ENCODE measurements at regions not wholly inside any gene's neighbourhood (a gene's known extent, or its start where the extent isn't known, plus 50 kb on each side); places are given as distances from the start of the nearest gene placed in this dataset.

DNA sequence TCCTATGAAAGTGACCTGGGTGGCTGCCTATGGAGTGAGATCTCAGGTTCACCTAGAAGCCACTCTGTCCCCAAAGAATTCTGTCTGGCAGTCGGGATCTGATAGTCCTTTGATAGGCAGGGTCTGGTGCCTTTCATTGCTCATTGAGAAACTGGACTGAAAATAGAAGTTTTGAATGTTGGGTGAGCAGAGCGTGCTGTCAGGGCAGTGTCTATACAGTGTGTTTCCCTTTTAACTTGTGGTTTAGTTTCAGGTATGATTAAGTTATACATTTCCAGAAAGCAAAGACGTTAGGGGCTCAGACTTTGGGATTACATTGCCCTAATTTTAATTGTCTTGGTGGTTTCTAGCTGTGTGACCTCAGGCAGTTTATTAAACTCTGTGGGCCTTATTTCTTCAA, 111.3 kb upstream of the PAX6 start:
- Histone ChIP-seq H3K27ac (no peak overlapping the region), H3K9me3 (no peaks in the 10 kb centered on the region), H3K27me3 (no peaks in the 10 kb centered on the region), H3K4me1 (no peaks in the 10 kb centered on the region), H3K36me3 (no peaks in the 10 kb centered on the region), H3K4me3 (no peak overlapping the region)
- DNase-seq (ENCODE audit: low spot score), result no peak
- TF ChIP-seq, protein P1, sequence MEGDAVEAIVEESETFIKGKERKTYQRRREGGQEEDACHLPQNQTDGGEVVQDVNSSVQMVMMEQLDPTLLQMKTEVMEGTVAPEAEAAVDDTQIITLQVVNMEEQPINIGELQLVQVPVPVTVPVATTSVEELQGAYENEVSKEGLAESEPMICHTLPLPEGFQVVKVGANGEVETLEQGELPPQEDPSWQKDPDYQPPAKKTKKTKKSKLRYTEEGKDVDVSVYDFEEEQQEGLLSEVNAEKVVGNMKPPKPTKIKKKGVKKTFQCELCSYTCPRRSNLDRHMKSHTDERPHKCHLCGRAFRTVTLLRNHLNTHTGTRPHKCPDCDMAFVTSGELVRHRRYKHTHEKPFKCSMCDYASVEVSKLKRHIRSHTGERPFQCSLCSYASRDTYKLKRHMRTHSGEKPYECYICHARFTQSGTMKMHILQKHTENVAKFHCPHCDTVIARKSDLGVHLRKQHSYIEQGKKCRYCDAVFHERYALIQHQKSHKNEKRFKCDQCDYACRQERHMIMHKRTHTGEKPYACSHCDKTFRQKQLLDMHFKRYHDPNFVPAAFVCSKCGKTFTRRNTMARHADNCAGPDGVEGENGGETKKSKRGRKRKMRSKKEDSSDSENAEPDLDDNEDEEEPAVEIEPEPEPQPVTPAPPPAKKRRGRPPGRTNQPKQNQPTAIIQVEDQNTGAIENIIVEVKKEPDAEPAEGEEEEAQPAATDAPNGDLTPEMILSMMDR (IDR thresholded peaks at IDR 0.05), result no peak

DNA sequence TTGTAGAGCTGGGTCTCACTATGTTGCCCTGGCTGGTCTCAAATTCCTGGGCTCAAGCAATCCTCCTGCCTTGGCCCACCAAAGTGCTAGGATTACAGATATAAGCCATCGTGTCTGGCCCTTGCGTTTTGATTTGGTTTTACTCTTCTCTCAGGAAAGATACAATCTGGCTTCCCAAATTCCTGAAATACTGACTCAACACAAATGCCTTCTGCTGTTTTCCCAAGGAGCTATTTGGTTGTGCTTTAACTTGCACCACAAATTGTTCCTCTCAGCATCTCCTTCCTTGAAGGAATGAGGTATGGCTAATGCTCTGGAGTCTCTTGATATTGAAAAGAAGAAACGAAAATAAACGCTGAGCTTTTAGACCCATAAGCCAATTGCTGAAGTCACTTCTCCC, 110.0 kb upstream of the PAX6 start:
- H3K27ac ChIP-seq, result no peak overlapping the region

DNA sequence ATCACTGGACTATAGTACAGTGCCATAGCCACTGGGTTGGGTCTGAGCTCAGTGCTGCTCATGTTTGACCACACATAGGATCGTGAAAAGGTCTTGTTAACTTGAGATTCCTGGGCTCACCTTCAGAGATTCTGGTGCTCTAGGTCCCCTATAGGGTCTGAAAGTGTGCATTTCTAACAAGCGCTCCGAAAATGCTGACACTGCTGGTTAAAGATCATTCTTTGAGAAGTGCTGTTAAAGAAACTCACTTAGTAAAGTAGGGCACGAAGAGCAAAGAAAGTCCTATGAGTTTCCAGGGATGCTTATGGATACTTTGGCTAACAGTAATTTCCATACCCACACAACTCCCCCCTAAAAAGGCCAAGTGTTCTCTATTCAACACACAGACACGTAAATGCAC, 108.1 kb upstream of the PAX6 start:
- no peak overlapping the region for H3K4me3 ChIP-seq
- TF ChIP-seq, protein P1 (IDR thresholded peaks at IDR 0.05), result no peak
- DNase-seq (ENCODE audit: low spot score), result no peak
- no peaks in the 10 kb centered on the region for H3K9me3 ChIP-seq
- no peak overlapping the region for H3K27ac ChIP-seq
- no peaks in the 10 kb centered on the region for H3K27me3 ChIP-seq
- H3K36me3 ChIP-seq, result no peaks in the 10 kb centered on the region
- H3K4me1 ChIP-seq, result no peaks in the 10 kb centered on the region

More for the DNA sequence above, 110.0 kb upstream of the PAX6 start:
- Histone ChIP-seq H3K4me3 (no peak overlapping the region), H3K9me3 (no peaks in the 10 kb centered on the region), H3K4me1 (no peaks in the 10 kb centered on the region), H3K36me3 (no peaks in the 10 kb centered on the region), H3K27me3 (no peaks in the 10 kb centered on the region)
- TF ChIP-seq, protein P1 (IDR thresholded peaks at IDR 0.05), result no peak
- no peak for DNase-seq (ENCODE audit: low spot score)

DNA sequence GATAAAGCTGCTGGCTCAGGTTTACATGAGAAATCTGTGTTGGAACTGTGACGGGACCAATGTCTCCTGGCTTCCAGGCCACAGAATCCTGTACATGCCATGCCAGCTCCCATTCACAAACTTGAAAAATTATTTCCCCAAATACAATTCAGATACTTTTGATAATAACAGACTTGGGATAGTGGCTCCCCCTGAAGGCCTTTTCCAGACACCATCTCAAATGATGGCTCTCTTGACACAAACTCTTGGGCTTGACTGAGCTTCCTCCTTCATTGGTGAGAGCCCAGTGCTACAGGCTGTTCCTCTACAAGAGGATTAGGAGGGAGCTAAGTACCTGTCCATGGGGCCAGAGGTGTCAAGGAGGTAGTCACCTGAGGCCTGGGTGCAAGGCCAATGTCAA, 104.7 kb upstream of the PAX6 start:
- Histone ChIP-seq H3K9me3 (no peaks in the 10 kb centered on the region), H3K27ac (no peak overlapping the region), H3K36me3 (no peaks in the 10 kb centered on the region), H3K27me3 (no peaks in the 10 kb centered on the region), H3K4me1 (no peaks in the 10 kb centered on the region), H3K4me3 (no peak overlapping the region)
- no peak for DNase-seq (ENCODE audit: low spot score)
- TF ChIP-seq, protein P1 (IDR thresholded peaks at IDR 0.05), result no peak

DNA sequence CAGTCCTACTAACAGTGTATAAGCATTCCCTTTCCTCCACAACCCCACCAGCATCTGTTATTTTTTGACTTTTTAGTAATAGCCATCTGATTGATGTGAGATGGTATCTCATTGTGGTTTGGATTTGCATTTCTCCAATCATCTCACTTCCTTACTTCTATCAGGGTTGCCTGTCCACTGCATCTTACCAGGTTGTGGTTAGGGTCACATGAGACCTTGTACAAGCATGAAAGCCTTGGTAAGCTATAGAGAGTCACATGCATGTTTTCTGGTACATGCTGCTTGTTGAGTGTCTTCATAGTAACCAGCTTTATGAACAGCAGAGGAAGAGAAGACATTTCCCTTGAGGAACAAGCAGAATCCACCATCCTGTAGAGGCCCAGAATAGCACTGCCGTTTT, 102.9 kb upstream of the PAX6 start:
- H3K4me3 ChIP-seq, result no peak overlapping the region
- H3K27ac ChIP-seq, result no peak overlapping the region
- no peaks in the 10 kb centered on the region for H3K36me3 ChIP-seq
- TF ChIP-seq, protein P1 (IDR thresholded peaks at IDR 0.05), result no peak
- DNase-seq (ENCODE audit: low spot score), result no peak
- H3K4me1 ChIP-seq, result no peaks in the 10 kb centered on the region
- no peaks in the 10 kb centered on the region for H3K27me3 ChIP-seq
- H3K9me3 ChIP-seq, result no peaks in the 10 kb centered on the region

DNA sequence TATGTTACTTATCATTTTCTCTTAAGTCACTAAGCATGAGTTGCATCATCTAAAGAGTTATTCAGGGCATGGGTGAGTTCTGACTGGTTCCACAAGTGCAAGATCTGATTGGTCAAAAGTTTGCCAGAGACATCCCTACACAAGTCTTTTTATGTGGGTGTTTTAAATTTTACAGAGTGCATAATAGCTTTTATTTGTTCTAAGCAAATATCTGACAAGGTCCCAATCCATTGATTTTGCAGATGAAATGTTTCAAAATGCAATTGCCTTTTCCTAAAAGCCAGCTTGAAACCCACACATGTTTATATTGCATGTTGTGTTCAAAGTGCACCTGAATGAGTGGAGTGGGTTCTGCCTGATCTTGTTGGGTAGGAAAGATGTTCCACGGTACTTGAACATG, 101.7 kb upstream of the PAX6 start:
- no peak for DNase-seq (ENCODE audit: low spot score)
- Histone ChIP-seq H3K9me3 (no peaks in the 10 kb centered on the region), H3K27ac (no peak overlapping the region), H3K36me3 (no peaks in the 10 kb centered on the region), H3K4me1 (no peaks in the 10 kb centered on the region), H3K27me3 (no peaks in the 10 kb centered on the region), H3K4me3 (no peak overlapping the region)
- TF ChIP-seq, protein P1 (IDR thresholded peaks at IDR 0.05), result no peak

Data from right atrium auricular region (tissue), 2 donors.